IMR-90 (cell line): ENCODE measurements at regions not wholly inside any gene's neighbourhood (a gene's known extent, or its start where the extent isn't known, plus 50 kb on each side); places are given as distances from the start of the nearest gene placed in this dataset.

ENCODE experiments used
- ATAC-seq: fragments of 200-7000 bp; cut with Tn5 transposase; 2 replicates; pipeline ENCODE4 v1.9.1; 2020; ENCODE audit warnings: low read depth, mild to moderate bottlenecking, moderate library complexity
- BruUV-seq: library from RNA; stranded (reverse); fragments of 400-500 nt; replicated peaks from 2 replicates; lab custom pipeline; 2021; lab: Mats Ljungman, UMichigan
- CTCF ChIA-PET: fragments of 300-600 bp; formaldehyde crosslinking; extraction: SDS; loops from one replicate; lab custom pipeline; 2021; ENCODE audit warnings: antibody characterized with exemption; lab: Yijun Ruan, JAX
- POLR2A ChIA-PET: fragments of 300-600 bp; sonication (Branson Sonifier 250); formaldehyde crosslinking; loops from one replicate; lab custom pipeline; 2022; ENCODE audit warnings: antibody characterized with exemption; ENCODE audit not compliant: unreplicated experiment; lab: Charles Lee
- DNase-seq: peaks from one replicate; pipeline ENCODE4 v3.0.0; 2013
- H2AFZ ChIP-seq: replicated peaks from 2 replicates; pipeline ENCODE3; 2013; ENCODE audit warnings: low read length, mild to moderate bottlenecking; ENCODE audit not compliant: poor library complexity
- H2AK5ac ChIP-seq: 2 replicates; pipeline ENCODE4 v1.6.1; 2013; ENCODE audit warnings: low read depth, low read length, inconsistent platforms
- H2AK9ac ChIP-seq: replicated peaks from 2 replicates; pipeline ENCODE3; 2013; ENCODE audit warnings: mild to moderate bottlenecking, low read depth, low read length, moderate library complexity; ENCODE audit not compliant: poor library complexity
- H2BK120ac ChIP-seq: 2 replicates; pipeline ENCODE4 v1.6.1; 2013; ENCODE audit warnings: low read depth, low read length, inconsistent platforms
- H2BK15ac ChIP-seq: 3 replicates; pipeline ENCODE4 v1.6.1; 2013; ENCODE audit warnings: low read depth, low read length, inconsistent platforms
- H2BK20ac ChIP-seq: 2 replicates; pipeline ENCODE4 v1.6.1; 2013; ENCODE audit warnings: low read depth, mild to moderate bottlenecking, inconsistent platforms, low read length, moderate library complexity
- H2BK5ac ChIP-seq: 2 replicates; pipeline ENCODE4 v1.6.1; 2013; ENCODE audit warnings: mild to moderate bottlenecking, low read depth, low read length, inconsistent platforms; ENCODE audit not compliant: poor library complexity, severe bottlenecking
- H3K14ac ChIP-seq: replicated peaks from 2 replicates; pipeline ENCODE4 v1.6.1; 2013; ENCODE audit warnings: low read depth, low read length, inconsistent platforms
- H3K18ac ChIP-seq: 2 replicates; pipeline ENCODE4 v1.6.1; 2013; ENCODE audit warnings: low read depth, low read length, control low read depth
- H3K23ac ChIP-seq: 2 replicates; pipeline ENCODE4 v1.6.1; 2013; ENCODE audit warnings: low read depth, low read length, inconsistent platforms
- H3K27ac ChIP-seq: 2 replicates; pipeline ENCODE4 v1.5.1; 2013; ENCODE audit warnings: mild to moderate bottlenecking, control low read depth, low read length; ENCODE audit not compliant: insufficient read depth
- H3K27me3 ChIP-seq: 2 replicates; pipeline ENCODE4 v1.6.1; 2013; ENCODE audit warnings: low read length; ENCODE audit not compliant: control insufficient read depth, insufficient read depth
- H3K36me3 ChIP-seq: 2 replicates; pipeline ENCODE4 v1.6.1; 2013; ENCODE audit warnings: low read length, mixed read lengths; ENCODE audit not compliant: control insufficient read depth, insufficient read depth
- H3K4ac ChIP-seq: 2 replicates; pipeline ENCODE4 v1.6.1; 2013; ENCODE audit warnings: low read depth, low read length, inconsistent platforms
- H3K4me1 ChIP-seq: 2 replicates; pipeline ENCODE4 v1.6.1; 2013; ENCODE audit warnings: low read length, mixed read lengths; ENCODE audit not compliant: control insufficient read depth, insufficient read depth
- H3K4me2 ChIP-seq: 2 replicates; pipeline ENCODE4 v1.6.1; 2013; ENCODE audit warnings: low read depth, mild to moderate bottlenecking, control low read depth, low read length, moderate library complexity
- H3K4me3 ChIP-seq: 2 replicates; pipeline ENCODE4 v1.5.1; 2013; ENCODE audit warnings: low read depth, mild to moderate bottlenecking, control low read depth, low read length, moderate library complexity; ENCODE audit not compliant: insufficient read depth
- H3K56ac ChIP-seq: 2 replicates; pipeline ENCODE4 v1.6.1; 2013; ENCODE audit warnings: low read length, inconsistent platforms; ENCODE audit not compliant: insufficient read depth; ENCODE audit errors: extremely low read depth
- H3K79me1 ChIP-seq, 2 experiments: 2 replicates each; pipeline ENCODE4 v1.6.1; 2013; ENCODE audit warnings: low read length in 2 of 2, inconsistent platforms in 1 of 2, low read depth in 1 of 2
- H3K9ac ChIP-seq: 2 replicates; pipeline ENCODE4 v1.6.1; 2013; ENCODE audit warnings: low read depth, low read length, control low read depth
- H3K9me1 ChIP-seq: 2 replicates; pipeline ENCODE4 v1.6.1; 2013; ENCODE audit warnings: low read length, inconsistent platforms; ENCODE audit not compliant: insufficient read depth
- H3K9me3 ChIP-seq: 2 replicates; pipeline ENCODE4 v1.6.1; 2013; ENCODE audit warnings: low read length; ENCODE audit not compliant: control insufficient read depth, insufficient read depth
- H4K20me1 ChIP-seq: 2 replicates; pipeline ENCODE4 v1.6.1; 2013; ENCODE audit warnings: low read length, inconsistent platforms; ENCODE audit not compliant: insufficient read depth
- H4K5ac ChIP-seq: 2 replicates; pipeline ENCODE4 v1.6.1; 2013; ENCODE audit warnings: mild to moderate bottlenecking, low read depth, low read length, control low read depth
- H4K8ac ChIP-seq, 2 experiments: 2 replicates each; pipeline ENCODE4 v1.6.1; 2013; ENCODE audit warnings: low read depth in 2 of 2, low read length in 2 of 2, control low read depth in 1 of 2, inconsistent platforms in 1 of 2
- H4K91ac ChIP-seq: 2 replicates; pipeline ENCODE4 v1.6.1; 2013; ENCODE audit warnings: low read depth, low read length, inconsistent platforms; ENCODE audit not compliant: insufficient read depth
- BHLHE40 ChIP-seq: fragments of 150-350 bp; IDR thresholded peaks from 2 replicates; pipeline ENCODE4 v1.6.1; 2016; ENCODE audit warnings: mild to moderate bottlenecking, low read depth, low read length
- CEBPB ChIP-seq: IDR thresholded peaks from 2 replicates; pipeline ENCODE4 v1.6.1; 2012; ENCODE audit warnings: low read depth, low read length, improper control_type of control experiment
- CHD1 ChIP-seq: IDR thresholded peaks from 2 replicates; pipeline ENCODE4 v1.6.1; 2012; ENCODE audit warnings: low read depth, low read length, improper control_type of control experiment
- FOS ChIP-seq: fragments of 150-350 bp; IDR thresholded peaks from 2 replicates; pipeline ENCODE4 v1.6.1; 2016; ENCODE audit warnings: low read depth, low read length
- MAFK ChIP-seq: IDR thresholded peaks from 2 replicates; pipeline ENCODE4 v1.6.1; 2012; ENCODE audit warnings: low read depth, low read length, improper control_type of control experiment
- MAZ ChIP-seq: IDR thresholded peaks from 2 replicates; pipeline ENCODE4 v1.6.1; 2012; ENCODE audit warnings: low read depth, mild to moderate bottlenecking, low read length, improper control_type of control experiment, moderate library complexity, borderline replicate concordance
- MXI1 ChIP-seq: IDR thresholded peaks from 2 replicates; pipeline ENCODE4 v1.6.1; 2012; ENCODE audit warnings: low read depth, mild to moderate bottlenecking, low read length, moderate library complexity, borderline replicate concordance
- NFE2L2 ChIP-seq: fragments of 150-350 bp; IDR thresholded peaks from 2 replicates; pipeline ENCODE4 v1.6.1; 2016; ENCODE audit warnings: low read depth, mild to moderate bottlenecking, low read length
- POLR2A ChIP-seq: IDR thresholded peaks from 2 replicates; pipeline ENCODE4 v1.6.1; 2012; ENCODE audit warnings: mild to moderate bottlenecking, low read depth, low read length
- RAD21 ChIP-seq: IDR thresholded peaks from 2 replicates; pipeline ENCODE4 v1.6.1; 2012; ENCODE audit warnings: low read length, improper control_type of control experiment
- RCOR1 ChIP-seq: IDR thresholded peaks from 2 replicates; pipeline ENCODE4 v1.6.1; 2012; ENCODE audit warnings: mild to moderate bottlenecking, low read length, improper control_type of control experiment; ENCODE audit not compliant: insufficient replicate concordance
- RFX5 ChIP-seq: IDR thresholded peaks from 2 replicates; pipeline ENCODE4 v1.8.0; 2012; ENCODE audit warnings: low read depth, mild to moderate bottlenecking, low read length, moderate library complexity
- SMC3 ChIP-seq: fragments of 150-350 bp; IDR thresholded peaks from 2 replicates; pipeline ENCODE4 v1.6.1; 2016; ENCODE audit warnings: low read depth, mild to moderate bottlenecking, antibody characterized with exemption, low read length, moderate library complexity
- WGBS, 2 experiments: methylation state at CpG; one replicate each; pipeline versions ENCODE4 v1.1.5 to v1.1.7; 2013; ENCODE audit warnings: missing lambda C conversion rate in 2 of 2; ENCODE audit not compliant: insufficient read length in 1 of 2; ENCODE audit errors: extremely low coverage in 2 of 2; 5-methylcytosine and 5-hydroxymethylcytosine counted together
- dilution Hi-C: fragments of 300-500 bp; cut with HindIII; formaldehyde crosslinking; loops from one replicate; pipeline ENCODE4 v1.14.3; 2018; ENCODE audit warnings: low sequenced_read_pairs; ENCODE audit not compliant: unreplicated experiment
- in situ Hi-C: fragments of 300-500 bp; cut with MboI; formaldehyde crosslinking; loops from 3 replicates; pipeline ENCODE4 v1.14.3; 2019; ENCODE audit warnings: low sequenced_read_pairs, inconsistent platforms, mixed read lengths
- intact Hi-C: fragments of 100-400 bp; cut with micrococcal nuclease; formaldehyde crosslinking; loops from 2 replicates; pipeline ENCODE4 v1.10.0; 2022
- TF ChIP-seq, protein P1 (sequence below): fragments of 150-350 bp; IDR thresholded peaks from 2 replicates; pipeline ENCODE4 v1.6.1; 2016; ENCODE audit warnings: low read depth, mild to moderate bottlenecking, low read length, moderate library complexity, borderline replicate concordance
- TF ChIP-seq, protein P2 (sequence below): conservative IDR thresholded peaks from 2 replicates; pipeline ENCODE4 v1.5.1; 2012; ENCODE audit warnings: mild to moderate bottlenecking, low read depth, low read length, improper control_type of control experiment
- TF ChIP-seq, protein P3 (sequence below): fragments of 150-350 bp; IDR thresholded peaks from 2 replicates; pipeline ENCODE4 v1.6.1; 2017; ENCODE audit warnings: mild to moderate bottlenecking, antibody characterized with exemption, low read length, low read depth

DNA sequence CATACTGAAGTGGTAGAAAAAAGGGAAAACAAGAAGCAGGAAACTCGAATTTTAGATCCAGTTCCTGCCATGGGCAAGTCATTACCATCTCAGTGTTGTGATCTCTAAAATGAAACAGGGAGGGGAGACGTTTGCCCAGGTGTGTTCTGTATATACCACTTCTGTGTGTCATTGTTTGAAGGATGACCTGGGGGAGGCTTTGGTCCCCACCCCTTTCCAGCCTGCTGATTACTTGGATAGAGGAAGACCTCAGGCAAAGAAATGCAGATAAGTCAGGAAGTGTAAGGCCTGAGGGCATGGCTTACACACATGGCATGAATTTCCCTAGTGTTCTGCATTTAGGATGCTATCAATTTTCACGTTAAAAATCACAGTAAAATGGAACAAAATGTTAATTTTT is 205.2 kb upstream of the CXCR4 start:
- in situ Hi-C loops (no loop called here), dilution Hi-C loops (no loop called here), intact Hi-C loops (no loop called here)
- Histone ChIP-seq H2BK5ac (no peak overlapping the region), H3K79me1 (no peaks in the 10 kb centered on the region), H2BK20ac (no peak overlapping the region), H4K91ac (no peak overlapping the region), H3K4me3 (no peak overlapping the region), H3K56ac (no peak overlapping the region), H3K27me3 (no peaks in the 10 kb centered on the region), H3K4me2 (no peak overlapping the region), H4K8ac (no peak overlapping the region), H3K9ac (no peak overlapping the region), H2AK5ac (no peak overlapping the region), H3K23ac (no peak overlapping the region), H2BK120ac (no peak overlapping the region), H3K27ac (no peak overlapping the region), H2BK15ac (no peak overlapping the region), H2AFZ (no peak overlapping the region), H3K9me1 (no peaks in the 10 kb centered on the region), H3K4ac (no peak overlapping the region), H3K9me3 (no peaks in the 10 kb centered on the region; the same call in 1 of the 2 replicates), H3K36me3 (no peaks in the 10 kb centered on the region), H3K18ac (no peak overlapping the region), H4K20me1 (no peaks in the 10 kb centered on the region), H2AK9ac (no peak overlapping the region), H3K4me1 (no peaks in the 10 kb centered on the region), H4K5ac (no peak overlapping the region), H3K14ac (no peak overlapping the region)
- DNase-seq = no peak
- POLR2A ChIA-PET = no interaction called here
- no TSS peak for BruUV-seq
- TF ChIP-seq CHD1 (no peak), NFE2L2 (no peak), BHLHE40 (no peak), RCOR1 (no peak), SMC3 (no peak), MAFK (no peak), RAD21 (no peak), POLR2A (no peak), MXI1 (no peak), FOS (no peak), CEBPB (no peak), MAZ (no peak), RFX5 (no peak)
- TF ChIP-seq, protein P1, sequence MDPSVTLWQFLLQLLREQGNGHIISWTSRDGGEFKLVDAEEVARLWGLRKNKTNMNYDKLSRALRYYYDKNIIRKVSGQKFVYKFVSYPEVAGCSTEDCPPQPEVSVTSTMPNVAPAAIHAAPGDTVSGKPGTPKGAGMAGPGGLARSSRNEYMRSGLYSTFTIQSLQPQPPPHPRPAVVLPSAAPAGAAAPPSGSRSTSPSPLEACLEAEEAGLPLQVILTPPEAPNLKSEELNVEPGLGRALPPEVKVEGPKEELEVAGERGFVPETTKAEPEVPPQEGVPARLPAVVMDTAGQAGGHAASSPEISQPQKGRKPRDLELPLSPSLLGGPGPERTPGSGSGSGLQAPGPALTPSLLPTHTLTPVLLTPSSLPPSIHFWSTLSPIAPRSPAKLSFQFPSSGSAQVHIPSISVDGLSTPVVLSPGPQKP = no peak
- TF ChIP-seq, protein P2, sequence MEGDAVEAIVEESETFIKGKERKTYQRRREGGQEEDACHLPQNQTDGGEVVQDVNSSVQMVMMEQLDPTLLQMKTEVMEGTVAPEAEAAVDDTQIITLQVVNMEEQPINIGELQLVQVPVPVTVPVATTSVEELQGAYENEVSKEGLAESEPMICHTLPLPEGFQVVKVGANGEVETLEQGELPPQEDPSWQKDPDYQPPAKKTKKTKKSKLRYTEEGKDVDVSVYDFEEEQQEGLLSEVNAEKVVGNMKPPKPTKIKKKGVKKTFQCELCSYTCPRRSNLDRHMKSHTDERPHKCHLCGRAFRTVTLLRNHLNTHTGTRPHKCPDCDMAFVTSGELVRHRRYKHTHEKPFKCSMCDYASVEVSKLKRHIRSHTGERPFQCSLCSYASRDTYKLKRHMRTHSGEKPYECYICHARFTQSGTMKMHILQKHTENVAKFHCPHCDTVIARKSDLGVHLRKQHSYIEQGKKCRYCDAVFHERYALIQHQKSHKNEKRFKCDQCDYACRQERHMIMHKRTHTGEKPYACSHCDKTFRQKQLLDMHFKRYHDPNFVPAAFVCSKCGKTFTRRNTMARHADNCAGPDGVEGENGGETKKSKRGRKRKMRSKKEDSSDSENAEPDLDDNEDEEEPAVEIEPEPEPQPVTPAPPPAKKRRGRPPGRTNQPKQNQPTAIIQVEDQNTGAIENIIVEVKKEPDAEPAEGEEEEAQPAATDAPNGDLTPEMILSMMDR = no peak
- TF ChIP-seq, protein P3, sequence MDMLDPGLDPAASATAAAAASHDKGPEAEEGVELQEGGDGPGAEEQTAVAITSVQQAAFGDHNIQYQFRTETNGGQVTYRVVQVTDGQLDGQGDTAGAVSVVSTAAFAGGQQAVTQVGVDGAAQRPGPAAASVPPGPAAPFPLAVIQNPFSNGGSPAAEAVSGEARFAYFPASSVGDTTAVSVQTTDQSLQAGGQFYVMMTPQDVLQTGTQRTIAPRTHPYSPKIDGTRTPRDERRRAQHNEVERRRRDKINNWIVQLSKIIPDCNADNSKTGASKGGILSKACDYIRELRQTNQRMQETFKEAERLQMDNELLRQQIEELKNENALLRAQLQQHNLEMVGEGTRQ = no peak
- WGBS, 2 experiments = no CpG with 5 or more reads among the region's 3 CpGs
- ATAC-seq = no peak
- CTCF ChIA-PET = no interaction called here
